ENCODE measurements at regions not wholly inside any gene's neighbourhood (a gene's known extent, or its start where the extent isn't known, plus 50 kb on each side); places are given as distances from the start of the nearest gene placed in this dataset.

DNA sequence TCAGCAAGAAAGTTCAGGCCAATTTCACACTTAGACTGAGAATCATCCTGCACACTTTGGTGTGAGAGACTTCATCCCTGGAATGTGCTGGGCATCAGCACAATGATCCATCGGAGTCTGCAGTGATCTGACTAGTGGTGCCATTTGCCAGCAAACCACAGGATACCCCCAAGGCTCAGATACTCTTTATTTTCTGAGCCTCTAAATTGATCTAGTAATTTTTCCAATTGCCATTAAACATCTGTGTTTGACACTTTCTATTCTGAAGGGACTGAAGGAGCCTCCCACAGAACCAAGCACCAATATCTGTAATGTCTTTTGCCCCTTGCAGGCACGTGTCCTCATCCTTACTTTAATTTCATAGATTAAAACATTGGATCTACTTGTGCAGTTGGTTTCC is 485.3 kb upstream of the SMIM21 start:
- H3K4me3 ChIP-seq: no peak overlapping the region
- no peaks in the 10 kb centered on the region for H3K36me3 ChIP-seq
- no peaks in the 10 kb centered on the region for H3K9me3 ChIP-seq
- H3K4me1 ChIP-seq: no peaks in the 10 kb centered on the region
- DNase-seq: no peak
- no peak overlapping the region for H3K27ac ChIP-seq
- no peaks in the 10 kb centered on the region for H3K27me3 ChIP-seq
- TF ChIP-seq CTCF (IDR thresholded peaks at IDR 0.05): no peak
- no peak for TF ChIP-seq POLR2A (IDR thresholded peaks at IDR 0.05)

DNA sequence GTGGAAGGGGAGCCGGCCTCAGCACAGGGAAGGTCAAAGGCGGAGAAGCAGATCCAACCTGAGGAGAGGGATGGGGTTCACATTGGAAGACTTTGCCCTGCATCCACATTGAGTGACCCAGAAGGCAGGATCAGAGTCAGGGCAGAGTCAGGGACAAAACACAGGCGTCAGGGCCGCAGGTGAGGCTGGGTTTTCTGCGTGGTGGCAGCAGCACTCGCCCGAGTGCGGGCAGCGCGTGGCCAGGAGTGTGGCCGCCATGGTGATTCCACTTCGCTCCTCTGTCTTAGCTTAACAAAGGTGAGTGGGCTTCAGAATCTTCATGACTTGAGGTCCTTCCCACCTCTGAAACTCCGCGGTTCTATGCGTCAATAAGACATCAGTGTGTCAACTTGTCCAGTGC is 476.9 kb upstream of the SMIM21 start:
- Histone ChIP-seq H3K27me3 (no peaks in the 10 kb centered on the region), H3K27ac (no peak overlapping the region), H3K36me3 (no peaks in the 10 kb centered on the region), H3K9me3 (no peaks in the 10 kb centered on the region), H3K4me1 (no peaks in the 10 kb centered on the region), H3K4me3 (no peak overlapping the region)
- TF ChIP-seq POLR2A (IDR thresholded peaks at IDR 0.05): no peak
- TF ChIP-seq CTCF (IDR thresholded peaks at IDR 0.05): no peak
- no peak for DNase-seq

- Histone ChIP-seq H3K27ac (no peak overlapping the region), H3K36me3 (no peaks in the 10 kb centered on the region), H3K4me3 (no peak overlapping the region), H3K4me1 (no peaks in the 10 kb centered on the region), H3K9me3 (no peaks in the 10 kb centered on the region), H3K27me3 (no peaks in the 10 kb centered on the region)
- DNase-seq: no peak
- TF ChIP-seq POLR2A (IDR thresholded peaks at IDR 0.05) (no peak), CTCF (IDR thresholded peaks at IDR 0.05) (no peak)
Measured at GRCh38 chr18:75898651-75899050, 471.1 kb upstream of the SMIM21 start.

DNA sequence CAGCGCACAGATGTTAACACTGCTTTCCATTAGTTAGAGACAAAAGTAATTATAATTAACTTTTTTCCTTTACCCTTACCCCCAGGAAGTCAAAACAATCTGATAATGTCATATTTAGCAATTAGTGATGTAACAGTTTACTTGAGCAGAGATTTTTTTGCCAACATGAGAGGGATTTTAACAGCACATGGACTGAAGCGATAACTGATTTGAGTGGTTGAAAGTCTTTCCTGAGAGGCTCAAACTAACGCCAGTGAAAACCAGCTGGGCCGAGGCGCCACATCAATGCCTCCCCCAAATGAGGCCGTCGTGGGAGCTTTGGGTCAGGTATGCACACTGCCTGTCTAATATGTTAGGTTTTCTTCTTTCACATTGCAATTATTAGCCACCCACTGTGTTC is 469.9 kb upstream of the SMIM21 start:
- no peak for DNase-seq
- Histone ChIP-seq H3K4me3 (no peak overlapping the region), H3K27ac (no peak overlapping the region), H3K4me1 (no peaks in the 10 kb centered on the region), H3K27me3 (no peaks in the 10 kb centered on the region), H3K36me3 (no peaks in the 10 kb centered on the region), H3K9me3 (no peaks in the 10 kb centered on the region)
- TF ChIP-seq POLR2A (IDR thresholded peaks at IDR 0.05): no peak
- TF ChIP-seq CTCF (IDR thresholded peaks at IDR 0.05): no peak

GRCh38 chr18:75896865-75897264 is 469.4 kb upstream of the SMIM21 start:
- H3K4me3 ChIP-seq: no peak overlapping the region
- no peaks in the 10 kb centered on the region for H3K4me1 ChIP-seq
- no peak overlapping the region for H3K27ac ChIP-seq
- H3K36me3 ChIP-seq: no peaks in the 10 kb centered on the region
- H3K27me3 ChIP-seq: no peaks in the 10 kb centered on the region
- no peaks in the 10 kb centered on the region for H3K9me3 ChIP-seq
- no peak for DNase-seq
- no peak for TF ChIP-seq POLR2A (IDR thresholded peaks at IDR 0.05)
- TF ChIP-seq CTCF (IDR thresholded peaks at IDR 0.05): no peak

DNA sequence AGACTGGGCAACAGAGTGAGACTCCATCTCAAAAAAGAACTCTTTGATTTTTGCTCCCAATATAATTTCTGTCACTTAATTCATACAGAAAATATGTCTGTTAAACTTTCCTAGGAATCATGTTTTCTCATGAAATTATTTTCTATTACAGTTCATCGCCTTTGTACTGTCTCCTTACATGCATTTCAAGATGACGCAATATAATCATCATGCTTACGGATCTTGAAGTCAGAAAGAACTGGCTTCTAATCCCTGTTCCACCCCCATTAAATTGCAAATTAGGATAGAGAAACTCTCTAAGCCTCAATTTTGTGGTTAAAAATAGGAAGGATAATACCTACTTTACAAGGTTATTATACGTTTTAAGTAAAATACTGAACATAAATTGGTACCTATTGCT is 467.6 kb upstream of the SMIM21 start:
- TF ChIP-seq POLR2A (IDR thresholded peaks at IDR 0.05) (no peak), CTCF (IDR thresholded peaks at IDR 0.05) (no peak)
- H3K4me1 ChIP-seq: no peaks in the 10 kb centered on the region
- no peak overlapping the region for H3K4me3 ChIP-seq
- H3K9me3 ChIP-seq: no peaks in the 10 kb centered on the region
- no peak for DNase-seq
- H3K36me3 ChIP-seq: no peaks in the 10 kb centered on the region
- H3K27me3 ChIP-seq: no peaks in the 10 kb centered on the region
- H3K27ac ChIP-seq: no peak overlapping the region
